HL-60 (cell line): ENCODE measurements at regions not wholly inside any gene's neighbourhood (a gene's known extent, or its start where the extent isn't known, plus 50 kb on each side); places are given as distances from the start of the nearest gene placed in this dataset.

Experiments used
- DNase-seq, 2 experiments: peaks; one replicate each; pipeline ENCODE4 v3.0.0-alpha.2; 2010 to 2020; ENCODE audit warnings: low read depth in 1 of 2, low spot score in 1 of 2
- H3K27ac ChIP-seq: fragments of 250-450 bp; sonication (Bioruptor Pico); replicated peaks from 2 replicates; pipeline ENCODE4 v1.5.1; 2020; ENCODE audit warnings: mild to moderate bottlenecking, moderate library complexity
- H3K27me3 ChIP-seq: fragments of 250-450 bp; sonication (Bioruptor Pico); 2 replicates; pipeline ENCODE4 v1.5.1; 2021; ENCODE audit warnings: mild to moderate bottlenecking, moderate library complexity; ENCODE audit not compliant: insufficient read depth, poor library complexity, severe bottlenecking
- H3K4me3 ChIP-seq: replicated peaks from 2 replicates; pipeline ENCODE4 v1.5.1; 2011; ENCODE audit warnings: mild to moderate bottlenecking, control low read depth, low read length; ENCODE audit not compliant: insufficient read depth
- CTCF ChIP-seq: IDR thresholded peaks from one replicate; pipeline ENCODE4 v1.5.1; 2011; ENCODE audit warnings: low read length, control low read depth, inconsistent platforms; ENCODE audit not compliant: insufficient read depth
- GABPA ChIP-seq: IDR thresholded peaks from 2 replicates; pipeline ENCODE4 v1.6.1; 2012; ENCODE audit warnings: low read depth
- POLR2AphosphoS5 ChIP-seq: IDR thresholded peaks from 2 replicates; pipeline ENCODE4 v1.6.1; 2012; ENCODE audit warnings: low read depth
- REST ChIP-seq: IDR thresholded peaks from 2 replicates; pipeline ENCODE4 v1.6.1; 2012; ENCODE audit warnings: low read depth; ENCODE audit not compliant: insufficient replicate concordance
- SPI1 ChIP-seq: IDR thresholded peaks from 2 replicates; pipeline ENCODE4 v1.6.1; 2012; ENCODE audit warnings: low read depth, mild to moderate bottlenecking, borderline replicate concordance

- no peak overlapping the region for H3K27ac ChIP-seq
- no peak overlapping the region for H3K4me3 ChIP-seq
- H3K27me3 ChIP-seq: no peaks in the 10 kb centered on the region
- TF ChIP-seq GABPA: no peak
- TF ChIP-seq CTCF: no peak
- no peak for TF ChIP-seq REST
- no peak for TF ChIP-seq SPI1
- TF ChIP-seq POLR2AphosphoS5: no peak
- DNase-seq: no peak
These were observed 116.2 kb downstream of the NSUN3 start for GRCh38 chr3:94179059-94179458.

- no peak for TF ChIP-seq REST
- no peak for TF ChIP-seq SPI1
- TF ChIP-seq CTCF: no peak
- TF ChIP-seq GABPA: no peak
- TF ChIP-seq POLR2AphosphoS5: no peak
- Histone ChIP-seq H3K27ac (no peak overlapping the region), H3K4me3 (no peak overlapping the region), H3K27me3 (no peaks in the 10 kb centered on the region)
- DNase-seq: no peak
These were observed 120.7 kb downstream of the NSUN3 start for GRCh38 chr3:94183551-94183950.

GRCh38 chr3:94184781-94185180 lies 121.9 kb downstream of the NSUN3 start:
- H3K4me3 ChIP-seq: no peak overlapping the region
- H3K27ac ChIP-seq: no peak overlapping the region
- no peak for TF ChIP-seq SPI1
- DNase-seq: no peak
- no peaks in the 10 kb centered on the region for H3K27me3 ChIP-seq

- Histone ChIP-seq H3K4me3 (no peak overlapping the region), H3K27ac (no peak overlapping the region), H3K27me3 (no peaks in the 10 kb centered on the region)
- TF ChIP-seq SPI1 (no peak), REST (no peak), GABPA (no peak), POLR2AphosphoS5 (no peak), CTCF (no peak)
- no peak for DNase-seq
These were observed 122.9 kb downstream of the NSUN3 start for GRCh38 chr3:94185753-94186152.
